Right lobe of liver (tissue), 4 donors: ENCODE measurements at regions not wholly inside any gene's neighbourhood (a gene's known extent, or its start where the extent isn't known, plus 50 kb on each side); places are given as distances from the start of the nearest gene placed in this dataset.

Source experiments
- POLR2A ChIP-seq: fragments of 450-650 bp; IDR thresholded peaks from one replicate; pipeline ENCODE4 v1.6.1; 2017; ENCODE audit warnings: antibody characterized with exemption, mild to moderate bottlenecking
- TF ChIP-seq, protein P1 (sequence below), 4 donors: fragments of 200-600 bp in 3 of 4; fragments of 450-650 bp in 1 of 4; IDR thresholded peaks; one replicate each; pipeline versions ENCODE4 v1.5.1 to v1.8.0; 2016 to 2022; ENCODE audit warnings: antibody characterized with exemption in 4 of 4, mild to moderate bottlenecking in 2 of 4
- donor health status: DM: no; HTN: no; CAD: no.
- donor health status: DM: no; HTN: no; CAD: no.
- donor health status: DM: no; HTN: yes; CAD: no.

DNA sequence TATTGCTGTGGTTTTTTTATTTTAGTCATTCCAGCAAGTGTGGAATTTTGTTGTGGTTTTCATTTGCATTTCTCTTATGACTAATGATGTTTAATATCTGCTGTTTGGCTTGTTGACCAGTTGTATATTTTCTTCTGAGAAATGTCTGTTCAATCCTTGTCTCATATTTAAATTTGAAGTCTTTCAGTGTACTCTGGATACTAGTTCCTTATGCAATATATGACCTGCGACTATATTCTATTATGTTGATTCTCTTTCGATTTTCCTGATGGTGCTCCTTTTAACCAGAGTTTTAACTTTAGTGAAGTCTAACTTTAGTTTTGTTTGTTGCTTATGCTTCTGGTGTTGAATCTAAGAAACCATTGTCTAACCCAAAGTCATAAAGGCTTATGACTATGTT lies 1528.0 kb downstream of the TECRL start:
- TF ChIP-seq, protein P1, sequence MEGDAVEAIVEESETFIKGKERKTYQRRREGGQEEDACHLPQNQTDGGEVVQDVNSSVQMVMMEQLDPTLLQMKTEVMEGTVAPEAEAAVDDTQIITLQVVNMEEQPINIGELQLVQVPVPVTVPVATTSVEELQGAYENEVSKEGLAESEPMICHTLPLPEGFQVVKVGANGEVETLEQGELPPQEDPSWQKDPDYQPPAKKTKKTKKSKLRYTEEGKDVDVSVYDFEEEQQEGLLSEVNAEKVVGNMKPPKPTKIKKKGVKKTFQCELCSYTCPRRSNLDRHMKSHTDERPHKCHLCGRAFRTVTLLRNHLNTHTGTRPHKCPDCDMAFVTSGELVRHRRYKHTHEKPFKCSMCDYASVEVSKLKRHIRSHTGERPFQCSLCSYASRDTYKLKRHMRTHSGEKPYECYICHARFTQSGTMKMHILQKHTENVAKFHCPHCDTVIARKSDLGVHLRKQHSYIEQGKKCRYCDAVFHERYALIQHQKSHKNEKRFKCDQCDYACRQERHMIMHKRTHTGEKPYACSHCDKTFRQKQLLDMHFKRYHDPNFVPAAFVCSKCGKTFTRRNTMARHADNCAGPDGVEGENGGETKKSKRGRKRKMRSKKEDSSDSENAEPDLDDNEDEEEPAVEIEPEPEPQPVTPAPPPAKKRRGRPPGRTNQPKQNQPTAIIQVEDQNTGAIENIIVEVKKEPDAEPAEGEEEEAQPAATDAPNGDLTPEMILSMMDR (IDR thresholded peaks at IDR 0.05): no peak
- TF ChIP-seq POLR2A: no peak
